ENCODE measurements at regions not wholly inside any gene's neighbourhood (a gene's known extent, or its start where the extent isn't known, plus 50 kb on each side); places are given as distances from the start of the nearest gene placed in this dataset.

DNA sequence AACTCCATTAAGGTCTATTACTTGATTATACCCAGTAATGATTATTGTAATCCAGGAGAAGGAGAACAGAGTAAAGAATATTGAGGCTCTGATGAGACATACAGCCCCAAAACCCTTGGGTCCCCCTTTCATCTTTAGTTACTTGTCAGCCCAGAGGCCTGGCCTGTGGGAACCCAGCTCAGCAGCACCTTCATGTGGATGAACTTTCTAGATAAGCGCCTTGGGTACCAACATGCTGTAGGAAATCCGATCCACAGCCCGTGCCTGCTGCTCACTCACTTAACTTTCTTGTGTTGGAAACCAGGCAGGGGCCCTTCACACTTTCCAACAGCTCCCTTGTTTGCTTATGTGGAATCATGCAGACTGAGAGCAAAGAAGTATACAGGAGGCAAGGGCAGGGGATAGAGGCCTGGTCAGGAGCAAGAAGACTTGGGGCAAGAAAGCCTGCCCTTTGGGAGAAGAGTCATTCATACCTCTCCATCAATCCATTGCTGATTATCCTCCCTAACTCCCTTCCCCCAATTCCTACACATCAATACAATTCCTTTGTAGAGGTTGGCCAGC, 64.0 kb upstream of the SOX9 start:
- no peak for DNase-seq (ENCODE audit: low read depth)

GRCh38 chr17:72060084-72060483, 60.7 kb upstream of the SOX9 start:
- DNase-seq (ENCODE audit: low read depth): no peak
- TF ChIP-seq, protein P1, sequence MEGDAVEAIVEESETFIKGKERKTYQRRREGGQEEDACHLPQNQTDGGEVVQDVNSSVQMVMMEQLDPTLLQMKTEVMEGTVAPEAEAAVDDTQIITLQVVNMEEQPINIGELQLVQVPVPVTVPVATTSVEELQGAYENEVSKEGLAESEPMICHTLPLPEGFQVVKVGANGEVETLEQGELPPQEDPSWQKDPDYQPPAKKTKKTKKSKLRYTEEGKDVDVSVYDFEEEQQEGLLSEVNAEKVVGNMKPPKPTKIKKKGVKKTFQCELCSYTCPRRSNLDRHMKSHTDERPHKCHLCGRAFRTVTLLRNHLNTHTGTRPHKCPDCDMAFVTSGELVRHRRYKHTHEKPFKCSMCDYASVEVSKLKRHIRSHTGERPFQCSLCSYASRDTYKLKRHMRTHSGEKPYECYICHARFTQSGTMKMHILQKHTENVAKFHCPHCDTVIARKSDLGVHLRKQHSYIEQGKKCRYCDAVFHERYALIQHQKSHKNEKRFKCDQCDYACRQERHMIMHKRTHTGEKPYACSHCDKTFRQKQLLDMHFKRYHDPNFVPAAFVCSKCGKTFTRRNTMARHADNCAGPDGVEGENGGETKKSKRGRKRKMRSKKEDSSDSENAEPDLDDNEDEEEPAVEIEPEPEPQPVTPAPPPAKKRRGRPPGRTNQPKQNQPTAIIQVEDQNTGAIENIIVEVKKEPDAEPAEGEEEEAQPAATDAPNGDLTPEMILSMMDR (IDR thresholded peaks at IDR 0.05; ENCODE audit: insufficient read depth, low read length, poor library complexity, severe bottlenecking): no peak
- H3K36me3 ChIP-seq (ENCODE audit: control insufficient read depth, insufficient read depth, low read length): no peaks in the 10 kb centered on the region

More for the DNA sequence above, 64.0 kb upstream of the SOX9 start:
- peaks cover 3% of the 10 kb centered on the region for H3K27me3 ChIP-seq (ENCODE audit: control insufficient read depth, insufficient read depth, low read length)
- H3K36me3 ChIP-seq (ENCODE audit: control insufficient read depth, insufficient read depth, low read length): no peaks in the 10 kb centered on the region
- TF ChIP-seq, protein P1 (IDR thresholded peaks at IDR 0.05; ENCODE audit: insufficient read depth, low read length, poor library complexity, severe bottlenecking): no peak
- no peak overlapping the region for H3K4me3 ChIP-seq (ENCODE audit: low read depth, low read length)

DNA sequence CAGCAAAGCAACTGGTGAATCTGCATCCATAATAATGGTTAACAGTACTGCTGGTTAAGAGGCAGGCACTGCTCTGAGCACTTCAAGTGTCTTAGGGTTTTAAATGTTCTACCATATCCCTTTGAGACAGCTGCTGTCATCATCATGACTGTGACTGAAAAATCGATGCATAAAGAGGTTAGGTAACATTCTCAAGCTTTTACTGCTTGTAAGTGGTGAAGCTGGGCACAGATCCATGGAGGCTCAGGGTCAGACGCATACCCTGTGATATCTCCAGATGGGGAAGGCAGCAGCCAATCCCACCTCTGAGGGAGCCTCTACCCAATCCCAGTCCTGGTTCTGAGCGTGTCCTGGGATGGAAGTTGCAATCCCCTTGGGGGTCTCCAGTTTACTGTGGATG, 57.6 kb upstream of the SOX9 start:
- Histone ChIP-seq H3K27me3 (ENCODE audit: control insufficient read depth, insufficient read depth, low read length) (no peaks in the 10 kb centered on the region), H3K4me3 (ENCODE audit: low read depth, low read length) (no peak overlapping the region), H3K36me3 (ENCODE audit: control insufficient read depth, insufficient read depth, low read length) (no peaks in the 10 kb centered on the region)
- TF ChIP-seq, protein P1 (IDR thresholded peaks at IDR 0.05; ENCODE audit: insufficient read depth, low read length, poor library complexity, severe bottlenecking): no peak
- no peak for DNase-seq (ENCODE audit: low read depth)

More at GRCh38 chr17:72060084-72060483, 60.7 kb upstream of the SOX9 start:
- Histone ChIP-seq H3K4me3 (ENCODE audit: low read depth, low read length) (no peak overlapping the region), H3K27me3 (ENCODE audit: control insufficient read depth, insufficient read depth, low read length) (no peaks in the 10 kb centered on the region)

DNA sequence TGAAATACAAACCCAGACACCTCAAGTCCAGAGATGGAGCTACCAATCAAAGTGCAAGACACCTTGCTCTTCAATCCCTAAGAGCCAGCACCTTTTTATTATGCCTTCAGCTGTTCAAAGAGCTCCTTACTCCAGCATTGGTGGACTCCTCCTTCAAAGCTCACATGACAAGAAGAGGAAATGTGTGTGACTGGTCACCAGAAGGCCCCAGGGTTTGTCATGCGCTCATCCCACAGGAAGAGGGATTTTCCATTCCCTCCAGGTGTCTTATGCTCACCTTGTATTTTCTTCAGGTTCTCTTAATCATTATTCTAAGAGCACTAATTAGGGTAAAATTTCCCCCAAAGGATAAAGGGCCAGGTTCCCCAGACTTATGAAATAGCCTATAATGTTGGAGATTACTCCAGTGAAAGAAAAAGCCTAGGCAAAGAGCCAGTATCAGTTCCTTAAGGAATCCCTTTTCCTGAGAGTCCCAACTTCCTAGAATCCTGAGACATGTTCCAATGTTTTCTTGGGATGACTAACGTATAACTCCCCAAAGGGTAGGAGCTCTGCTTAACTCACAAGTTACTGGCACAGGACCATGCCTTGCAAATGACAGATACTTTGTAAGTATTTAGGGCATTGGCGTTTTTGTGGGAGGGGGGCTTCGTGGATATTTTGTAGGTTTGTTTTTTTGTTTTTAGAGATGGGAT, 56.9 kb upstream of the SOX9 start:
- Histone ChIP-seq H3K27me3 (ENCODE audit: control insufficient read depth, insufficient read depth, low read length) (no peaks in the 10 kb centered on the region), H3K4me3 (ENCODE audit: low read depth, low read length) (no peak overlapping the region), H3K36me3 (ENCODE audit: control insufficient read depth, insufficient read depth, low read length) (no peaks in the 10 kb centered on the region)
- DNase-seq (ENCODE audit: low read depth): no peak
- TF ChIP-seq, protein P1 (IDR thresholded peaks at IDR 0.05; ENCODE audit: insufficient read depth, low read length, poor library complexity, severe bottlenecking): no peak

DNA sequence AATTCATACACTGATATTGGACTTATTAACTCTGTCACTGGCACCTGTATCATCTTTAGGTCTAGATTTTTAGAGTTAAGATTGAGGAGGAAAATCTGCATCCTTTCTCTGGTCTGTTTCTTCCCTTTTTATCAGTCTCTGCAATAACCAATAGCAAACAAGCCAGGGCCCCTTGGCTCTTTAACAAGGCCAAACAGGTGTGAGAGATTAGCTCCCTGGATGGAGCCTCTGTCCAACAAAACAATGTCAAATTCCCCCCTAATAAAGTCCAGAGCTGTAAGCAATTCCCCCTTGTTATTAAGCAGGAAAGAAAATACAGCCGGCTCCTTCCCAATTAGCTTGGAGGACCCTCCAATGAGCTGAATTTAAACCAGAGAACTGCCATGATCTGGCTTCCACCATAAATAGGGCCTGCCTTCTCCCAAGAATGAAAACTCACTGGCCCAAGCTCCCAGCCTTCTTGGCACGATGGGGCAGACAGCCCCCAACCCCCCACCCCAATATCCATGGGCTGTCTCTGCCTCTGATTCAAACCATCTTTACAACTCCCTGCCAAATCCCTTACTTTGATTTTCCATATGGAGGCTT, 56.1 kb upstream of the SOX9 start:
- Histone ChIP-seq H3K36me3 (ENCODE audit: control insufficient read depth, insufficient read depth, low read length) (no peaks in the 10 kb centered on the region), H3K27me3 (ENCODE audit: control insufficient read depth, insufficient read depth, low read length) (no peaks in the 10 kb centered on the region), H3K4me3 (ENCODE audit: low read depth, low read length) (no peak overlapping the region)
- DNase-seq (ENCODE audit: low read depth): no peak
- TF ChIP-seq, protein P1 (IDR thresholded peaks at IDR 0.05; ENCODE audit: insufficient read depth, low read length, poor library complexity, severe bottlenecking): no peak
